GM10266 (cell line): ENCODE measurements at regions not wholly inside any gene's neighbourhood (a gene's known extent, or its start where the extent isn't known, plus 50 kb on each side); places are given as distances from the start of the nearest gene placed in this dataset.
"Not testable (repeated sequence)": the region's sequence is repeated elsewhere in the genome, so short reads cannot be mapped to it uniquely, and the experiment has no call there.

Experiments
- DNase-seq: peaks from one replicate; pipeline ENCODE4 v3.0.0; 2012; ENCODE audit errors: extremely low spot score
- TF ChIP-seq, protein P1 (sequence below): IDR thresholded peaks from 2 replicates; pipeline ENCODE4 v1.5.1; 2012; ENCODE audit warnings: mild to moderate bottlenecking, low read depth; ENCODE audit not compliant: control insufficient read depth, insufficient read depth; ENCODE audit errors: missing control alignments

DNA sequence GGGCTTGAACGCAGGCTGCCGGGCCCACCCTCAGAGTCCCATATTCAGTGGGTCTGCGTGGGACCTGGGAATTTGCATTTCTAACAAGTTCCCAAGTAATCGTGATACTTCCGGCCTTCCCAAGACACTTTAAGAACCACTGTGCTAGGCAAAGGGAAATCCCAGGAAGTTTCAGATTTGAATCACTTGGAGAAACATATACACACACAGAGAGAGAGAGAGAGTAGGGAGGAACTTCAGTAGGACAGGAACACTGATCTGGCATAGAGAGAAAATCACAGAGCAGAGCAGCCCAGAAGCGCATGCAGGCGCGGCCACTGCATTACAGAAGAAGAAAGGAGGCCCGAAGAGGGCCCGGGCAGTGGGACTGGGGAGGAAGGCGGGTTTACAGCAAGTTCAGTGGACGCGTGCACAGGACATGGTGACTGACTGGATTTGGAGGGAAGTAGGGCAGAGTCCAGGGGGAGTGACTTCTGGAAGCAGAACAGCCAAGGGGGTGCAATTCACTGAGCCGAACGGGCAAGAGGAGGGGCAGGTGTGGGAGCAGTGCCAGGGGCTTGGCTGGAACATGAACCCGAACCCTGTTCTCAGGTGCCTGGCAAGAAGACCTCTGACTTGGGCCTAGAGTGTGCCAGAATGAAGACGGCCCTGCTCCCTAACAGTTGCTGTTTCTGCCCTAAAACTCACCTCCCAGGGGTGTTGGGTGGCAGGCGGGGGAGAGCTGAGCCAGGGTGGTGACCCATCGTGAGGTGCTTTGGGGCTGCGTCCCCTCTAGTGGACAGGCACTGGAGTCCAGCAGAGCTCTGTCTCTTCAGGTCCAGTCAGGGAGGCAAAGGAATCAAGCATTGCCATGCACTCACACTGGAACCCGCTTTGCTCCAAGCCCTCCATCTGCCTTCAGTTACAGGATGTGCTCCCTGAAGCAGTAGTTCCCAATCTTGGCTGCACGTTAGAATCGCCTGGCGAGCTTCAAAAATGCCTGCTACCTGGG lies 101.3 kb upstream of the HES1 start:
- no peak for DNase-seq
- TF ChIP-seq, protein P1, sequence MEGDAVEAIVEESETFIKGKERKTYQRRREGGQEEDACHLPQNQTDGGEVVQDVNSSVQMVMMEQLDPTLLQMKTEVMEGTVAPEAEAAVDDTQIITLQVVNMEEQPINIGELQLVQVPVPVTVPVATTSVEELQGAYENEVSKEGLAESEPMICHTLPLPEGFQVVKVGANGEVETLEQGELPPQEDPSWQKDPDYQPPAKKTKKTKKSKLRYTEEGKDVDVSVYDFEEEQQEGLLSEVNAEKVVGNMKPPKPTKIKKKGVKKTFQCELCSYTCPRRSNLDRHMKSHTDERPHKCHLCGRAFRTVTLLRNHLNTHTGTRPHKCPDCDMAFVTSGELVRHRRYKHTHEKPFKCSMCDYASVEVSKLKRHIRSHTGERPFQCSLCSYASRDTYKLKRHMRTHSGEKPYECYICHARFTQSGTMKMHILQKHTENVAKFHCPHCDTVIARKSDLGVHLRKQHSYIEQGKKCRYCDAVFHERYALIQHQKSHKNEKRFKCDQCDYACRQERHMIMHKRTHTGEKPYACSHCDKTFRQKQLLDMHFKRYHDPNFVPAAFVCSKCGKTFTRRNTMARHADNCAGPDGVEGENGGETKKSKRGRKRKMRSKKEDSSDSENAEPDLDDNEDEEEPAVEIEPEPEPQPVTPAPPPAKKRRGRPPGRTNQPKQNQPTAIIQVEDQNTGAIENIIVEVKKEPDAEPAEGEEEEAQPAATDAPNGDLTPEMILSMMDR = no peak

DNA sequence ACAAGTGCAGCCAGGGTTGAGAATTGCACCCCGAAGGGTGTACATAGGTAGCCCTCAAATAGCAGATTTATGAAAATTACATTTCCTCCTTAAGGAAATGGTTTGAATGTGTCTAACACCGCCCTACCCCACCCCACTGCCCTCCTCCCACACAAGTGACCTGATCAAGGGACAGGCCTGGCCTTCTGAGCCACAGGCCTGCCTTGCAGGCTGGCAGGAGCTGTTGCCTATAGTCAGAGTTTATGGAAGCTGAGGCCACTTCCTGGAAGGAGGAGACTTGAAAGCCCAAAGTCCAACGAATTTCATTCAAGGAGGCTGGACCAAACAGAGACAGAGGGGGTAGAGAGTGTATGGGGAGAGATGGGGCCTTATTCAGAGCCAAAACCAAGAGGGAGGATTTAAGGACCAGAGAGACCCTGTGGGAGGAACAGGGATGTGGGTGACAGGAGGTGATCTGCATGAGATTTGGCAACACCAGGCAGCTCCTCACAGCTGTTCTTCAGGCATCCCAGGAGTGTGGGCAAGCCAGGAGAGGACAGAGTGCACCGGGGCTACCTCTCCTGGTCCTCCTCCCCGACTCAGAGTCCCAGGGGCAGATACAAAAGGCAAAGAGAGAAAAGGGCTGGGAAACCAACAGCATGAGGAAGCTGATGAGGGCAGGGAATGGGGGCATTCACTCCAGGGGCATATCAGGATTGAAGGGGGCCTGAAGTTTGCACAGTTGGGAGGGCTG lies 100.4 kb upstream of the HES1 start:
- no peak for DNase-seq
- TF ChIP-seq, protein P1 = no peak

GRCh38 chr3:194036842-194037241 lies 99.1 kb upstream of the HES1 start:
- no peak for DNase-seq
- TF ChIP-seq, protein P1 = no peak

- not testable (repeated sequence) for DNase-seq
Observed at GRCh38 chr3:194038346-194038745, 97.6 kb upstream of the HES1 start.

DNA sequence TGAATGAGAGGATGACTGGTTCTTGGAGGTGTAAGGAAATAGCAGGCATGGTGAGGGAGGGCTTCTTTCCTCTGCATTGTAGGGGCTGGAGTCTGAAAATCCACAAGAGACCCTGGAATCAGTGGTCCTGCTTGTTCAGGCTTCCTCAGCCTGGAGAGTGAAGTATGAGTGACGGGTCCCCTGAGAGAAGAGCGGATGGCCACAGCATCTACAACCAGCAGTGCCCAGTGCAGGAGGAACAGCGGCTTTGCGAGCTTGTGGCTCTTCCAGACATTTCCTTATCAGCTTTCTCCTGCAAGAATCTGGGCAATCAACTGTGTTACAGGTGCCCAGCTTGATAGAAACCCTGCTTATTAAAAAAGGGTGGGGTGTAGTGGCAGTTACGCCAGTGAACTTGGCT lies 97.0 kb upstream of the HES1 start:
- TF ChIP-seq, protein P1 = no peak
- DNase-seq = no peak

- no peak for DNase-seq
- TF ChIP-seq, protein P1 = no peak
Observed at GRCh38 chr3:194040516-194041273, 95.3 kb upstream of the HES1 start.

DNA sequence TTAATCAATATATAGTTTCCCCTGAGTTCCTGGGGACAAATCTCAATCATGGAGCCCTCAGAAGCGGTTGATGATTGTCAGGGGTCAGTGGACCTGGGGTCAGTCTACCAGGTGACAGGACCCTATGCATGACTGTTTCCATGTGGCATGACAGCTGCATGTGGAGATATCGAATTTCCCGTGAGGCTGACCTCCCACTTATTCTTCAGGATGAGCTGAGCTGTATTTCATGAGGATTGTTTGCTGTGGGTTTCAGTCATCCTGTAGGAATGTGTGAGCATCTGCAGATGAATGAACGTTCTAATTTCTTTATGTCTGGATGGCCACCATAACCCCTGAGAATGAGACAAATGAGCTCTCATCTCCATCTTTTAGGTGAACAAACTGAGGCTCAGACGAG lies 93.0 kb upstream of the HES1 start:
- TF ChIP-seq, protein P1 = no peak
- DNase-seq = no peak
